ENCODE measurements at regions not wholly inside any gene's neighbourhood (a gene's known extent, or its start where the extent isn't known, plus 50 kb on each side); places are given as distances from the start of the nearest gene placed in this dataset.
"Not testable (repeated sequence)": the region's sequence is repeated elsewhere in the genome, so short reads cannot be mapped to it uniquely, and the experiment has no call there.

- no peak for DNase-seq
These were observed 280.5 kb downstream of the VRK1 start for GRCh38 chr14:97077687-97078086.

DNA sequence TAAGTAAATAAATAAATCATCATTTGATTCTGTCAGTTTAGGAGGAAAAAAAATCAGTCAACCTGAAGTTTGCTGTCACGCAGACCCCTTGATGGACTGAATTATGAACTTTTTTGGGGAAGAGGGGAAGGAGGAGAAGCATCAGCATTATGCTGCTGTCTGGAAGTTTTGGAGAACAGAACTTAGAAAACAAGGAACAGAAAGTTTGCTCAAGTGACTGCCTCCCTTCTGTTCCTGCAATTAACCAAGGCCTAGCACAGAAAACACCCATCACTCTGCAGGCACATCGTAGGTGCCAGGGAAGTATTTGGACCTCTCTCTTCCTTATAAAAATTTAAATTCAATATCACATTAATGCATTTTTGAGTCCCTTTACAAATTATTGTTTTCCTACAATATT, 283.8 kb downstream of the VRK1 start:
- no peak for DNase-seq

DNA sequence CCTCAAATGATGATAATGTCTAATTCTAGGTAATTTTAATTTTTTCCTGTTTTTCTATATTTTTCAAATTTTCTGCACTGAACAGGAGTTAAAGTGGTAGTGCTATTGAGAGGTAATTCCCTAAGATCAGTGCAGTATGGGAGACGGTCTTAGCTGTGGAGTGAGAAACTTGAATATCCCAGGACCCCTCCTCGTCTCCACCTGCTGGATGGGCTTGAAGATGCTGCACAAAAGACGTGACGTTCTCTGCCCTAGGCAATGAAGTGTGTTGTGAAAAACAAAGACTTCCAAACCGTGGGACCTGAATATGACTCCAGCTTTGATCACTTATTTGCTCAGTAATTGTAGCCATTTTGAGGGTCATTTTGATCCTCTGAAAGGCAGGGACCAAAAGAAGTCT, 298.1 kb downstream of the VRK1 start:
- no peak for DNase-seq

DNA sequence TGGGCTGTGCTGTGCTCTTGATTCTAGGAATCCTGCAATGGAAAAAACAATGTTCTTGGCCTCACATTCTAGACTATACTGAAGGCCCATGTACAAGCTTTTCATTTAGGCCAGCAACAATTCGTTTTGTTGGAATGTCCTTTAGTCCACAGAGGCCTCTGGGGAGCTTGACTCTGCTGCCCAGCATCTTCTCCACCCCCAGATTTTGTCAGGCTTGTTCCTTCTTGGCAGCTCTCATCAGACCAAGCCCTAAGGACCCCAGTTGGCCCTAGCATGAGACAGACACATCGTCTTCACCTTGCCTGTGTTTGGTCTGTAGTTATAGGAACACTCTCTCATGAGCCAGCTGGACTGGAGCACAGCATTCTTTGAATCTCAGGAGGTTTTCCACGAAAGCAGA, 300.1 kb downstream of the VRK1 start:
- no peak for DNase-seq

- no peak for DNase-seq
These were observed 303.1 kb downstream of the VRK1 start for GRCh38 chr14:97100306-97100705.

GRCh38 chr14:97101561-97101960, 304.4 kb downstream of the VRK1 start:
- no peak for DNase-seq

DNA sequence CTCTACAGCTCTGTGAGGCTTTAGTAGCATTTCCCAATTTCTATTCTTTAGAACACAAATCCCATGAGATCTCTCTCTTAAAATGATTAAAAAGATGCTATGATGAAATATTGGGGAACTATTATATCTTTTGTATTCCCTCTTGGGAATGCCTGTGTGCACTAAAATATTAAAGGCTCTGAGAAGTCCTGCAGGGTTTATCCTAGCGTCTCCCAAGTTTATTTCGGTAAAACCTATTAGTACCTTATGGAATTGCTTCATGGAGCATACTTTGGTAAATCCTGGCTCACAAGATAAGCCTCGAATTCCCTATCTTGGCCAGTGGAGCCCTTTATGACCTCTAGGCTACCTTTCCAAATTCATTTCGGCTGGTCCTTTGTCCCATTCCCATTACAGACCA, 306.8 kb downstream of the VRK1 start:
- no peak for DNase-seq

DNA sequence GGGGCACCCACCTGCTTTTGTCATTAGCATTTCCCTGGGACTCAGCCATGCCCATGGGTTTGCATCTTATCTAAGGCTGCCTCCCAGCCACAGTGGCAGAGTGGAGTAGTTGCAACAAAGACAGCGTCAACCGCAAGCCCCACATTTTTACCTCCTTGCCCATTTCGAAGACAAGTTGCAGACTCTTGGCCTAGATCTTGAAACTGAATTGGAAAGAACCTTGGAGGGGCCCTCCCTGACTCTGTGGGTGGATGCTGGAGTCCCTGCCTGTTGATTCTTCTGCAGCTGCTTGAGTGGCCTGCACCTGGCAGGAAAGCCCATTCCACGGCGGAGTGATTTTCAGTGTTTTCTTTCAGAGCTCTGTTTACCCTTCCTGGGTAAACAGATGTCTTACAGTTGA, 309.0 kb downstream of the VRK1 start:
- DNase-seq: no peak

GRCh38 chr14:97106609-97107008, 309.4 kb downstream of the VRK1 start:
- no peak for DNase-seq

DNA sequence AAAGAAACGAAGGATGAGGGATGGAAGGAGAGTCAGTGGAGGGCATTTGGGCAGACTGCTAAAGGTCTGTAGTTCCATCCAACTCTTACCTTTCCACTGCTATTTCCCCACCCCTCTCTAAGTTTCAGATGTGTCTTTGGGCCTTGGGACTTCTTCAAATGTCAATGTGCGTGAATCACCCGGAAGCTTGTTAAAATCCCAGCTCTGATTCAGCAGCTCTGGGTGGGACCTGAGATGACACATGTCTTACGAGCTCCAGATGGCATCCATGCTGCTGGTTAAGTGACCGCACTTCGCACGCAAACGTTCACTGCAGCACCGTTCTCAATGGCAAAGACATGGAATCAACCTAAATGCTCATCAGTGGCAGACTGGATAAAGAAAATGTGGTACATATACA, 309.9 kb downstream of the VRK1 start:
- DNase-seq: no peak

DNA sequence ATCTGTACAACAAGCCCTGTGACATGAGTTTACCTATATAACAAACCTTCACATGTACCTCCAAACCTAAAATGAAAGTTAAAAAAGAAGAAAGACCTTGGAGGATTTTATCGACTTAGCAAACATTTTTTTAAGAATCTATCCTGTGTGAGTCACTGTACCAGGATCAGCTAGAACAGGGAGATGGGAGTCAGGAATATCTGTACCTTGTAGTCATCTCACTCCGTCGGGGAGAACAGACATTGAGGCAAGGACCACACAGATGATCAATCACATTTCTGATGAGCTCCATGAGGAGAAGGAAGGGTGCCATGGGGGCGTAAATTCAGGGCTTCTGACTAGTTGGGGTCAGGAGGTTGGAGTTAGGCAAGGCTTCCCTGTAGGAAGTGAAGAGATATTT, 310.6 kb downstream of the VRK1 start:
- no peak for DNase-seq

- no peak for DNase-seq
These were observed 312.1 kb downstream of the VRK1 start for GRCh38 chr14:97109234-97109633.

DNA sequence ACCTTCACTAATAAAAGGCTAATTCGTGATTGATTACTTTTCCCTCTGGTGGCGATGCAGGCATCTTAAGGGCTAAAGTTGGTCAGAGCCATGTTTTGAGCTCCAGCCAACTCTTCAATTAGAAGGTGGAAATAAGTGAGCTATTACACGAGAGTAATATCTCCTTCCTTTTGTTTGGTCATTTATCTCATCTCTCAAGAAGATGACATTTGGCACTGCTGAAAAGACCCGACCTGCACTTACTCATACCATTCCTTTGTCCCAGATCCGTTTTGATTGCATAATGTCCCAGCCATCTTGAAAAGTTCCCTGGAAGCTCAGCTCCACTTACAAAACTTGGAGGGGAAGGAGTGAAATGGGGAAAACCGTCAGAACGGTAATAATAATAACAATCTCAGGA, 316.2 kb downstream of the VRK1 start:
- DNase-seq: peak; percentile 26

- no peak for DNase-seq
These were observed 319.4 kb downstream of the VRK1 start for GRCh38 chr14:97116546-97116945.

DNA sequence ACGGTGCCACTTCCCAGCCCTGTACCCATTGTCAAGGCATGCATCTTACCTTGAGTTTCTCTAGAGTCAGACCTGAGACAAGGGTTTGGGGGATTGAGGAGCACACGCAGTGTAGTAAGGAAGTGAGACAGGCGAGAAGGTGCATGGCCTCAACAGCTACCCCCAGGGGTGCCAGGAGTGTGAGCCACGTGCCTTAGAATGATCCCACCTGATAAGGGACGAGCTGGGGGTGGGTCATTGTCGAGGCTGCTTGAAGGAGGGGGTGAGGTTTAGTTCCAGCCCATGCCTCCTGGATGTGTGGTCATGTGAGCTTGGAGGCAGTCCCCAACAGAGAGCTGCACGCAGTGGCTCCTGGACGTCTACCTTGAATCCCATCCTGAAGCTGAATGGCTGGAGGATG, 320.5 kb downstream of the VRK1 start:
- no peak for DNase-seq

GRCh38 chr14:97120204-97120603, 323.0 kb downstream of the VRK1 start:
- DNase-seq: no peak

GRCh38 chr14:97120611-97121031, 323.4 kb downstream of the VRK1 start:
- DNase-seq: no peak

GRCh38 chr14:97129639-97130038, 332.5 kb downstream of the VRK1 start:
- no peak for DNase-seq

- not testable (repeated sequence) for DNase-seq
These were observed 338.7 kb downstream of the VRK1 start for GRCh38 chr14:97135847-97136246.

GRCh38 chr14:97137705-97138104, 340.5 kb downstream of the VRK1 start:
- no peak for DNase-seq

GRCh38 chr14:97138801-97139200, 341.6 kb downstream of the VRK1 start:
- DNase-seq: no peak

GRCh38 chr14:97143011-97143410, 345.8 kb downstream of the VRK1 start:
- DNase-seq: no peak

GRCh38 chr14:97143456-97143855, 346.3 kb downstream of the VRK1 start:
- no peak for DNase-seq

DNA sequence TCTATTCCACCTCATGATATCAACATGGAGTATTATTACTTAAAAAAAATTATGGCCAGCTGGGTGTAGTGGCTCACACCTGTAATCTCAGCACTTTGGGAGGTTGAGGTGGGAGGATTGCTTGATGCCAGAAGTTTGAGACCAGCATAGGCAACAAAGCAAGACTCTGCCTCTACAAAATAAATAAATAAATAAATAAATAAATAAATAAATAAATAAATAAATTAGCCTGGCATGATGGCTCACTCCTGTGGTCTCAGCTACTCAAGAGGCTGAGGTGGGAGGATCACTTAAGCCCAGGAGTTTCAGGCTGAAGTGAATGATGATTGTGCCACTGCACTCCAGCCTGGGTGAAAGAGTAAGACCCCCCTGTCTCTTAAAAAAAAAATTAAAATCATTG, 350.8 kb downstream of the VRK1 start:
- not testable (repeated sequence) for DNase-seq

- no peak for DNase-seq
These were observed 352.6 kb downstream of the VRK1 start for GRCh38 chr14:97149775-97150174.

GRCh38 chr14:97153527-97153926, 356.3 kb downstream of the VRK1 start:
- no peak for DNase-seq
